NOMO-1 treated with DMSO at 0.1 percent for 48 hours (cell line): ENCODE measurements at regions not wholly inside any gene's neighbourhood (a gene's known extent, or its start where the extent isn't known, plus 50 kb on each side); places are given as distances from the start of the nearest gene placed in this dataset.

ENCODE experiments used
- DNase-seq: peaks from one replicate; lab custom pipeline; 2025; ENCODE audit not compliant: unreplicated experiment; lab: John Stamatoyannopoulos, UW

- no peak for DNase-seq
These were observed 1331.2 kb upstream of the GBE1 start for GRCh38 chr3:83092521-83093221.

DNA sequence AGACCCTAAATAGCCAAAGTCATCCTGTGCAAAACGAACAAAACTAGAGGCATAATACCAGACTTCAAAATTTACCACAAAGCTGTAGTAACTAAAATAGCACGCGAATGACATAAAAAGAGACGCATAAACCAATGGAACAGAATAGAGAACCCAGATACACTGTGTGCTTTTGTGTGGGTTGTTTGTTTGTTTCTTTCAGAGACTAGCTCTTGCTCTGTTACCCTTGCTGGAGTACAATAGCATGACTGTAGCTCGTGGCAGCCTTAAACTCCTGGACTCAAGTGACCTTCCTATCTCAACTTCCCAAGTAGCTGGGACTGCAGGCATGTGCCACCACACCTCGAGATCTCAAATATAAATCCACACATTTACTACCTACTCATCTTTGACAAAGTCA lies 1314.6 kb upstream of the GBE1 start:
- no peak for DNase-seq

GRCh38 chr3:83074485-83074884 lies 1313.0 kb upstream of the GBE1 start:
- DNase-seq: no peak

- no peak for DNase-seq
These were observed 1304.5 kb upstream of the GBE1 start for GRCh38 chr3:83065851-83066460.

DNA sequence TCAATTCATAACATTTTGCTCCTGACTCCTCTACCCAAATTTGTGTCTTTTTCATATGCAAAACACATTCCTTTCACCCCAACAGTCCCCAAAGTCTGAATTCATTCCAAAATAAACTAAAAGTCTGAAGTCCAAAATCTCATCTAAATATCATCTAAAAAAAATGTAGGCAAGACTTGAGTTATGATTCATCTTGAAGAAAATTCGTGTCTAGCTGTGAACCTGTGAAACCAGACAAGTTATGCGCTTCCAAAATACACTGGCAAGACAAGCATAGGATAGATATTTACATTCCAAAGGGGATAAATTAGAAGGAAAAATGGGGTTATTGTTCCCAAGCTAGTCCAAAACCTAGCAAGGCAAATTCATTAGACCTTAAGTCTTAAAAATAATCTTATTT lies 1302.0 kb upstream of the GBE1 start:
- DNase-seq: no peak

- no peak for DNase-seq
These were observed 1287.1 kb upstream of the GBE1 start for GRCh38 chr3:83048556-83048955.

- no peak for DNase-seq
These were observed 1278.0 kb upstream of the GBE1 start for GRCh38 chr3:83039422-83039821.

GRCh38 chr3:83035704-83036010 lies 1274.2 kb upstream of the GBE1 start:
- DNase-seq: no peak

DNA sequence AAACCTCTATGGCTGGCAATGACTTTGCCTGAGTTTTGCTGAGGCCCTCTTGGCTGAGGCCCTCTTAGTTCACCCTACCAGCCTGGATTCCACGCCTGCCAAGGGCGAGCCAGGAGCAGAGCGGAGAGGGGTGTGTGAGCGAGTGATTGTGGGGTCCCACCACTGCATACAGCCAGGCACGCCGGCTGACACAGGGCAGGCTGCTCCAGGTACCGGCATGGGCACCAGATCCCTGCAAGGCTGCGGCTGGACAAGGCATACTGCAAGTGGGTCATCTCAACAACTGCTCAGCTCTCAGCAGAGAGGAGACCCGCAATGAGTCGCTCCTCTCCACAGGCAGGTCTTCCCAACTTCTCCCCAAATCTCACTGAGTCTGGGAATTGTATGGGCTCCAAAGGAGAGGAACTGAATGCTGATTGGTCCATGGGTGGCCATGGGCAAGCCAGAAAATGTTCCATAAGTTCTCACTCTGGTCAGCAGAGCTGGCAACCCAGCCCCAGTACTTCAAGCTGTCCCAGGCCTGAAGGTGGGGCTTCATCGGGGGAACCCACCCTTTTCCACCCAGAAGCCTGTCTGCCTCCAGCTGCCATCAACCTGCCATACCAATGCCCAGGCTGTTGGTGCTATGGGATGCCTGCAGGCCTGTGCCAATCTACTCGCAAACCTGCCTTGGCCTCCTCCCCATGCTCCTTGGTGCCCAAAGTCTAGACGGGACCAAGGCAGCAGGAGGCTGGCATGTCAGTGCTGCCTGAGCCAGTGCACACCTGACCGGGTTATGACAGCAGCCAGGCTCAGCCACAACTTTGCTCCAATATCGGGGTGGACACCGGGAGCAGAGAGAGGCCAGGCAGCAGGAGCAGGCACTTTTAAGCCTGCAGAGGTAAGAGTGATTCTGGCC lies 1273.6 kb upstream of the GBE1 start:
- DNase-seq: no peak

- no peak for DNase-seq
These were observed 1271.7 kb upstream of the GBE1 start for GRCh38 chr3:83033133-83033532.

GRCh38 chr3:83023086-83023485 lies 1261.6 kb upstream of the GBE1 start:
- no peak for DNase-seq

DNA sequence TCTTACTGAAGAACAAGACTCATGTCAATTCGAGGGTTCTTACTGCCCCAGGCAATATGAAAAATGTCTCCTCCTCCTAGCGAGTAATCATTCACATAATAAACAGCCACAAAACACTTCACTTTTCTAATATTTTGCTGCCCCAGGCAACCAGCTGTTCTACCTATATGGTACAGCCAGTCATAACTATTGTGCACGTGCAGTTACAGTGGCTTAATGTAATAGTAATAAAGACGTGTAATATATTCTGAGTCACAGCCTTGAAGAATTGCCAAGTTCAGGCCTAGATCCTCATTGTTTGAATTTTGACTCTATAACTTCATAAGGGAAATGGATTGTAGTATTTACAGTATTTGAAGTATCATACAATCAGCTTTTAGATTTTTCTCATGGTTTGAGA lies 1250.0 kb upstream of the GBE1 start:
- no peak for DNase-seq

DNA sequence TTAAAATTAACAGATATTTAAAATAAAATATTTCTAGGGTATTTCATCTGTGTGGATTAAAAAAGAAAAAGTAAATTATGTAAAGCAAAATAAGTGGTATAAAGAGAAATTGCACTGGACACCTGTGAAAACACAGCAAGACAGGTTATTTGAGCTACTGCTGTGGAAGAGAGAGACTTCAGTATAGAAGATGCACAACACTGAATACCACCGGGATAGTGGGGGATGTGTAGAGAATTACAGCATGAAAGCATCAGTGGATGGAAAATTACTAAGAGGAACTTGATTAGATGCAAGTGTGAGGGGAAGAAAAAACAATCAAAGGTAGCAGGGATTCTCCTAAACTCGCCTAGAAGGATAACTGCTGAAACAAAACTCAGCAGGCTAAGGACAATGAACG lies 1242.5 kb upstream of the GBE1 start:
- DNase-seq: no peak

DNA sequence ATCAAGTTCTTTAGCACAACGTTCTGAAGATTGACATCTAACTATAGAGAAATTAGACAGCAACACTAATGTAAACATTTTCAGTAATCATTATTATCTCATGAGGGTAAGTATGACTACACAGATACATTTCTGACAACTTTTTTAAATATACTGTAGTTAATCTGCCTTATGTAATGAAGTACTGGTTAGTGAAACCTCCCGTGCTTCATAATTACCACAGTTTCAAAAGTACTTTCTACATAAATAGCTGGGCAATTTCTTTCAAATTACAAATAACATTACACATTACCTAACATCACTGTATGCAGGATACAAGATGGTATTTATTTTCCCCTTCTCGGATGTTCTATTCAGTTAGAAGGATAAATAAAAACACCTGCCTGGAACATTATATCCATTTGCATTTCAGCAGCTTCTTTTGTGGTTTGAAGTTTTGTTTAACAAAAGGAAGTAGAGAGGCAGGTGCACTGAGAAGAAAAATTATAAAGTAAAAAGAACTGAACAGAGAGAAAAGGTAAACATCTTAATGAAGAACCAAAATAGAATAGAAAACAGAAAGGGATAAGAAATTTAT lies 1241.5 kb upstream of the GBE1 start:
- no peak for DNase-seq

DNA sequence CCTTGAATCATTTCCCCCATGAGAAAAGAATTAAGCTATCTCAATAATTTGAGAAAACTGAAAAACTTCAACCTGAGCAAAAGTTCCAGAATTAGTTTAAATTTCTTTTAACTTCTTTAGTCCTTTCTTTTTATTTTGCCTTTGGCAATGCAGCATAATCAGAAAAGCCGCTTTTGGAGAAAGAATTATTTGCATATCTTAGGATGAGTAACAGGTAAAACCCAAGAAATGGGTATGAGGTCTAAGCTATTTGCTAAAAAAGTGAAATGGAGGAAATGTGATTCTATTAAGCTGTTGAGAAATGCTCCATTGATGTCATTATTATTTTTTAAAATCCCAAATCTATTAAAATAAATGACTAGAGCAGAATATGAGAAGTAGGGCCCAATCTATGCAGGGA lies 1238.3 kb upstream of the GBE1 start:
- DNase-seq: no peak

DNA sequence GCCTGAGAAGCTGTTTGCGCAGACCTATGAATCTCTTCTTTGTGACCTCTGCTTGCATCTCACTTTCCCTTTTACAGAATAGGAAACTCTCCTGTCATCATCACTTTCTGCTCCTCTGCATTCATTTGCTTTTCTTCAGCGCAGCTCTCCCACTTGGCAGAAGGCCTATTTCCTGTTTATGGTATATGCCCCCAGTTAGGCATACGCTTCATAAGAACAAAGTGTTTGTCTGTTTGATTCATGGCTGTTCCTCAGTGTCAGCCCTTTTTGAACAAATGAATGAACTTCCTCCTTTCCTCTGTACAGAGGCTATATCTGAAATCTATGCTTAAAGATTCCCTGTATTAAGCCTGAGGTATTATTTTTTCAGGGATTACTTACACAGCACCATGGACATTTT lies 1216.9 kb upstream of the GBE1 start:
- no peak for DNase-seq

DNA sequence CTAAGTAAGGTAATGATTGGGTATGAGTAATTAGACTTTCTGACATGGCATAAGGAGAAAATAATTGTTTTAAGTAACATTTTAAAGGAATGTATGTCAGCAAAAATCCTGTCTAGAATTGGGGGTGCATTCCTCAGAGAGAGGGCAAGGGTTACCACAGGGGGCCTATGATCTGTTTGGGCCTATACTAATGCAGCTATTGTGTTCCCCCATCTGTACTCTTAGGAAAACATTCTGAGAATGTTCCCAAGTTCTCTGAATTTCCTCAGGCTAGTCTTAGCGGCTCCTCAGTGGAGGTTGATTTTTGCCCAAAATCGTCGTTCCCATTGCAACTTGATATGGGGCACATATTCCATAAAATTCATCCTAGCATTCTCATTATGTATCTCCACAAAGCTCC lies 1216.4 kb upstream of the GBE1 start:
- DNase-seq: no peak

DNA sequence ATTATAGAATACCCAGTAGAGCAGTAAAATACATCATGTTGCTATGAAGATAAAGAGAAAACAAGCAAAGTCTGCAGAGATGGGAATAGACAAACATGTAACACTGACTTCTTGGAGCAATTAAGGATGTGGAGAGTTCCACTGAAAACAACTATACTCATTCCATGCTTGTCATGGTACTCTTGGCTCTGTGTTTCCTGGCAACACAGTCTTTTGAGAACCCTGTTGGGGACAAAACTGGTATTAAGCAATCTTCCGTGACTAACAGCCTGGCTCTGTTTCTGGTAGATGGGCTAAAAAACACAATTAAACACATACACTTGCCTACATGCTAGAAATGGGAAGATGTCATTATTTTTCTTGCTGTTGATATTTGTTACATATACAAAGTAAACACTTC lies 1212.3 kb upstream of the GBE1 start:
- no peak for DNase-seq

GRCh38 chr3:82960379-82960778 lies 1198.9 kb upstream of the GBE1 start:
- DNase-seq: no peak

DNA sequence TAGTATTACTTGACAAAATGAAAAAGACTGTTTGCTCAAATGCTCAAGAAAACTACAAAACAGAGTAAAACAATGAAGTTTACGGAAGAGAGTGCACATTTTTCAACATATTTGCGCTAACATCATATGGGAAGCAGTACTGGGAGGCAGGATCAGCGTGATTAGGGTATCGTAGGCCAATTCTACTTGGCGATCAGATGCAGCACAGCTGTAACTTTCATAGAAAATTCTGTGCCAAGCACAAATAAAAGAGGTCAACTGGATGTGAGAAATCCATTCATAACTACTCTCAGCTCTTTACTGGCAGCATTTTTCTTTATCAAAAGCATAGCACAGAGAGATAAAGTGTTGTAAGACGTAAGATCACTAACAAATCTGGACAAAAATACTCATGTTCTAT lies 1196.3 kb upstream of the GBE1 start:
- no peak for DNase-seq

DNA sequence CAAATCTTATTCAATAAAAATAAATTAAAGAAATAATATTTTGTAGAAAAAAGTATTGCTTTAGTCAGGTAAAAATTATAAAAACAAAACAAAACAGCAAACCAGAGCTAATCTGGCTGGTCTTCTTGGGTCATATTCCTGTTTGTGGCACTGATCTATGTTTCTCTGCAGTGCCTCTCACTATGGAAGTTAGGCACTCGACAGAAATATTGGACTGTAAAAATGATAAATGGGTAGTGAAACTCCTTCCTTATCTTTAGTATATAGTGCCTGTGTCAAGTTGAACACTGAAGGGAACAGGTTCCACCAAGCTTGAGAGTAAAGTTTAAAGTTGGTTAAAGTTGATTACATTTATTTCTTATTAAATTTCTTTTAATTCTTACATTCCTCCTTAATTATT lies 1195.6 kb upstream of the GBE1 start:
- DNase-seq: no peak

DNA sequence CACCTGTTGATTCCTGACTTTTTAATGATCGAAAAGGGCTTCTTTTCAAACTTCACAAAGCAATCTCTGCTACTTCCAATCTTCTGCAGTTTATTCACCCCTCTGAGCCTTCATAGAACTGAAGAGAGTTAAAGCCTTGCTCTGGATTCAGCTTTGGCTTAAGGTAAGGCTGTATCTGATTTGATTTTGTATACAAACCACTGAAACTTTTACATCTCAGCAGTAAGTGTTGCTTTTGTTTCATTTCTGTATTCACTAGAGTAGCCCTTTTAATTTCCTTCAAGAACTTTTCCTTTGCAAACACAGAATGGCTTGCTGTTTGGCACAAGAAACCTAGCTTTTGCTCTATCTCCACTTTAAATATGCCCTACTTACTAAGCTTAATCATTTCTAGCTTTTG lies 1193.0 kb upstream of the GBE1 start:
- DNase-seq: no peak
